CD4-positive, alpha-beta T cell treated with Interleukin-2 at 100 ng/mL for 4 hours (primary cell): ENCODE measurements at regions not wholly inside any gene's neighbourhood (a gene's known extent, or its start where the extent isn't known, plus 50 kb on each side); places are given as distances from the start of the nearest gene placed in this dataset.
"Not testable (repeated sequence)": the region's sequence is repeated elsewhere in the genome, so short reads cannot be mapped to it uniquely, and the experiment has no call there.

ENCODE experiments used
- DNase-seq: peaks from one replicate; pipeline ENCODE4 v3.0.0-alpha.2; 2020; ENCODE audit warnings: low spot score

GRCh38 chr5:92990771-92991170 lies 590.2 kb downstream of the NR2F1-AS1 start:
- no peak for DNase-seq

- DNase-seq, result no peak
These were observed 600.0 kb downstream of the NR2F1-AS1 start for GRCh38 chr5:92981001-92981400.

DNA sequence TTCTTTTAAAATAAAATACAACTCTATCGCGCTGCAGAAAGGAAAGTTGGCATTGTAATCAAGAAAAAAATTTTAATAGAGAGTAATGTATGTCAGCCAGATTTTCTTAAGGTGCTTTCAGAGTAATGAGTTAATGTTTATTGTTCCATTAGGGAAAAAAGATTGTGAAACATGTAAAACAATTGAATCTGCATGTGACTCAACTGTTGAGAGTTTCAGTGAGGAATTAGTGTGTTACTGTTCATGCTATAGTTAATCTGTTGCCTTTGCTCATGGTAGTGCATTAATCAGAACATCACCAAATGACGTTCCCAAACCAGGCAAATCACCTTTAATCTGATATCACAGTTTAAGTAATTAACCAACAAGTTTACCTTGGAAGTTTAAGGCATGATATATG lies 600.5 kb downstream of the NR2F1-AS1 start:
- no peak for DNase-seq

DNA sequence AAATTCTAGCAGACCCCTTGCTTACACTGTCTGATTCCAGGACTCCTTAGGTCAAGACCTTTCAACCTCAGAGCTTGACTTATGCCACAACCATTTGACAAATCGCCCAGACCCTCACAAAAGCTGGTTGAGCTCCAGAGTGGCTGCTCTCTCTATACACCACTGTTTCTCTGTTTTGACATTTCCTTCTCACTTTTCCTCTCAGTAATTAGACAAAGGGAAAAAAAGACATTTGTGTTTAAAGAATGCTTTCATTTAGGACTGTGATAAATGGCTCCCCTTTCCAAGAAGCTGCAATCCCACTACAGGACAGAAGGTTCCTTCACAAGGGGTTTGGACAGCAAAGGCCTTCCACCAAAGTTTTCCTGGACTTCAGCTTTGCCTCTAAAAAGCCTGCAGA lies 601.3 kb downstream of the NR2F1-AS1 start:
- DNase-seq, result no peak

DNA sequence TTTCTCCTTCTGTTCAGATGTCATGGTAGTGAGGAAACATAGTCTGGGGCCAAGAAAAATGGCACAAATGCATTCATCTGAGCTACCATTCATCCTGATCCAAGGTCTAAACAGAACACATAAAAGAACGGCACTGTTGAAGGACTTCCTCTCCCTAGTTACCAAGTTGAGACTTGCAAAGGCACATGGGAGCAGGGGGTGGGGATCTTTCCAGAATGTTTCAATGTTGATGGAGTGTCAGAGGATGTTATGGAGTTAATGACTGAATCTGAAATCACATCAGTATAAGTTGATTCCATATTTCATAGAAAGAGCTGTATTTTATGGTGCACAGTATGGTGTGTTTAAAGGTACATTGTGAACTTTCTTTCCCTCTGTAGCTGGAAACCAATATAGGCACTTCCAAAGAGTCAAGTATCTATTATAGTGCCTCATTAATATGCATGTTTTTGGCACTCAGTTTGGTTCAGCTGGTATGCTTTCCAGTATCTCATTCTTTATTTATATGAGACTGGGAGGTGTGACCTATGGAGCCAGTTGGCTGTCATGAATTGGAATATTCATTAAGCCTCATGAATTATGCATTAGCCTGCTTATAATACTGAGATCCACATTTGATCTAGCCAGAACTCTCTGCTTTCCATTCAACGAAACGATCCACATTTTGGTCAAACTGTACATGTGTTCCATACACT lies 603.0 kb downstream of the NR2F1-AS1 start:
- no peak for DNase-seq

GRCh38 chr5:92976156-92976555 lies 604.9 kb downstream of the NR2F1-AS1 start:
- DNase-seq, result no peak

- no peak for DNase-seq
These were observed 611.2 kb downstream of the NR2F1-AS1 start for GRCh38 chr5:92969781-92970237.

- DNase-seq, result no peak
These were observed 611.7 kb downstream of the NR2F1-AS1 start for GRCh38 chr5:92969191-92969780.

- DNase-seq, result no peak
These were observed 617.2 kb downstream of the NR2F1-AS1 start for GRCh38 chr5:92963800-92964199.

GRCh38 chr5:92962752-92963151 lies 618.3 kb downstream of the NR2F1-AS1 start:
- DNase-seq, result no peak

- no peak for DNase-seq
These were observed 624.1 kb downstream of the NR2F1-AS1 start for GRCh38 chr5:92956886-92957285.

DNA sequence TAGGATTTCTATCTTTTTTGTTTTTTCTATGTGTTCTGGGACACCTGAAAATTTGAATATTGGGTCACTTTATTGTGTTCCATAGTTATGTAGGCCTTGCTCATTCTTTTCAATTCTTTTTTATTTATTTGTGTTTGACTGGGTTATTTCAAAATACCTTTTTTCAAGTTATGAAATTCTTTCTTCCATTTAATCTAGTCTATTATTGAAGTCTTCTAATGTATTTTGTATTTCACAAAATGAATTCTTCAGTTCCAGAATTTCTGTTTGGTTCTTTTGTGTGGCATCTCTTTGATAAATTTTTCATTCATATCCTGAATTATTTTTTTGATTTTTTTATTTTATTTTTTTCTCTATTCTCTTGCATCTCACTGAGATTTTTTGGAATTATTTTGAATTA lies 628.8 kb downstream of the NR2F1-AS1 start:
- no peak for DNase-seq

GRCh38 chr5:92951746-92952145 lies 629.3 kb downstream of the NR2F1-AS1 start:
- no peak for DNase-seq

- no peak for DNase-seq
These were observed 634.5 kb downstream of the NR2F1-AS1 start for GRCh38 chr5:92946546-92946945.

GRCh38 chr5:92945605-92946097 lies 635.4 kb downstream of the NR2F1-AS1 start:
- DNase-seq, result no peak

DNA sequence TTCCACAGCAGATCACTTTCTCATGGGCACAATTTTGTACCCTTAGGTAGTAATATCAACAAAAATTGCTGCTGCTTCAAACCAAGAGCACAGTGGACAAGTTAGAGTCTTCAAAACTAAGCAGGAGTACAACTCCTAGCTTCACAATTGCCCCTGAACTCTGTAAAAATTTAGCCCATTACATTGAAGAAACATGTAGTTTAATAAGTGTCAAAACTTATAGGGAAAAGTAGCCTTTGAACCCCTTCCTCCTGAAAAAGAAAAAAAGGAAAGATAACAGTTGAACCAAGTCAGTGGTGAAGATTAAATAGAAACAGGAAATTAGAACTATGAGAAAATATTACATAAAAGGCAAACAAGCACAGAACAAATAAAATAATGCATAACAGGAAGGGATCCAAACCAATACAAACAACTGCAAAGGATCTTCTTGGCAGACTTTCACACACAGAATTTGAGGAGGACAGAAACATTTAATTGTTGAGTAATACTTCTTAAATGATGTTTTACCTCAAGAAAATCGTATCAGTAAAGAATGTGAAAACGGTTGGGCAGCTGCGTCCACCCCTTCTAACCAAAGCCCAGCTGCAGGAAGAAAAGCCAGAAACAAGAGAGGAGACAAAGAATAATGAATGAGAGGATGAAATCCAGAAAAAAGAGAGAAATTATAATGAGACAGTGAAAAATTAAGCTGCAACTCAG lies 636.0 kb downstream of the NR2F1-AS1 start:
- DNase-seq, result no peak

DNA sequence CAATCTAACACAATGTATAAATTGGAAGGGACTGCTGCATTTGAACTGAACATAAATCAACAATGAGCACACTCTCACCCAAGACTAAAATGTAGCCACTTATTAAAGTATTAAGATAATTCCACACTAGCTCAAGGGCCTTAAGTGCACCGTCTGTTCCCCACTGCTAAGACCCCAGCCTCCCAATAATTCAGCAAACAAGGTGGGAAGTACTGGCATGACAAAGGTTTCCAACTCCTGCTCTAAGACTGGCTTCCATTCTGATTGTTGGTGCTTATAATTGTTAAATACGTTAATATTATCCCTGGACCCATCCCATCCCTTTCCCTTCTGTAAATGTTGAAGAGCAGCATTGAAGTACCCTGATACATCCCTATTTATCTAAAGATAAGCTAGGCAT lies 636.7 kb downstream of the NR2F1-AS1 start:
- no peak for DNase-seq

DNA sequence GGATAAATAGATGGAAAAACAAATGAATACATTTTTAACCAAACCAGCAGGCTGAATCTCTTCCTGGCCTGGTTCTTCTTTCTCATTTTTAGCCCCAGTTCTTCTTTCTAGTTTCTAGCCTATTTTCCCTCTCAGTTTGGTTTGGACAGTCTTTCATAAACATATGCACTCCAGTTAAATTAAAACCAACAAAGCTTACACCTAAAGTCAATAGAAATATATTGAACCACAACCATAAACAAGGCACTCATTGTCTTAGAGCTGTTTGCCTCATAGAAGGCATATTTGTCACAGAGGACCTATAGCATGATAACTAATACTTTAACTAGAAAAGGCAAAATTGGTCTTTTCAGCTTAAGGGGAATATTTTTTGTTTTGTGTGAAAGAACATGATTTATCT lies 638.3 kb downstream of the NR2F1-AS1 start:
- DNase-seq, result no peak

GRCh38 chr5:92941806-92942205 lies 639.2 kb downstream of the NR2F1-AS1 start:
- no peak for DNase-seq

DNA sequence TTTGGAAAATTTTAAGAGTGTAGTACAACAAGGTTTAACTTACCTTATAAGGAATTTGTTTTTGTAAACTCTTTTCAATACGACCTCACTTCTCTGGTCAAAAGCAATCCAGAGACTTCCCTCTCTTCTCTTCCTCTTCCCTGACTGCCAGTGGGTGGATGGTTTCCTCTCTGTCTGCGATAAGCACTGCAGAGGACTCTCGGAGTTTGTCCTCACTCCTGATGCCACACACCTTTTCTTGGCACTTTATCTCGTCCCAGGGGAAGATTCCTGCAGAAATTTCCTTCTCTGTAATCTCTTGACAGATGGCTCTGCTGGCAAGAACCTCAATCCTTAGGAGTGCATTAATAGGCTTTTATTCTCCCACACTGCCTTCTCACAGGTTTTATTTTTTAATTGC lies 641.6 kb downstream of the NR2F1-AS1 start:
- DNase-seq, result no peak

GRCh38 chr5:92937396-92937795 lies 643.6 kb downstream of the NR2F1-AS1 start:
- not testable (repeated sequence) for DNase-seq

- no peak for DNase-seq
These were observed 651.0 kb downstream of the NR2F1-AS1 start for GRCh38 chr5:92930057-92930456.

DNA sequence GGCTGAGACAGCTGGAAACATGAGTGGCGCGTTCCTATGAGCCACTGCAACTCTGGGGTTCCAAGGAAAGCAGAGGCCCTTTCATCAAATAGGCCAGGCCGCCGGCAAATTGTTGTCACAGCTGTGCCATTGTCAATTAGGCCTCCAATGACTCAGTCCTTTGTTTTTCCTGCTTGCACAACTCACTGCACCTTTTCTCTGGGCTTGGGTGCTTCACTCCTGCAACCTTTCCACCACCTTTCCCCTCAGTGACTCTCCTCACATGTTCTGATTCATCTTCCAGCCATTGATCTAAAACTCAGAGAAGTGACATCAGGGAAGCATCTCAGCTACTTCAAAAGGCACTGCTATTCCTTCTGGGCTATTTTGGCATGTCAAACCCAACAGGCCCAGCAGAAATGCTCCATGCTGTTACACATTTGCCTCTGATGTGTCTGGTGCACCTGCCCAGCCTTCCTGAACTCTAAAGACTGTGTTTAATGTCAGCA lies 653.7 kb downstream of the NR2F1-AS1 start:
- DNase-seq, result no peak
